GM04503 (cell line): ENCODE measurements at regions not wholly inside any gene's neighbourhood (a gene's known extent, or its start where the extent isn't known, plus 50 kb on each side); places are given as distances from the start of the nearest gene placed in this dataset.
A peak's percentile ranks its signal among the peaks of the same experiment; 100 is the strongest.

Experiments
- DNase-seq: peaks from one replicate; pipeline ENCODE4 v3.0.0-alpha.2; 2012; ENCODE audit warnings: low read depth

DNA sequence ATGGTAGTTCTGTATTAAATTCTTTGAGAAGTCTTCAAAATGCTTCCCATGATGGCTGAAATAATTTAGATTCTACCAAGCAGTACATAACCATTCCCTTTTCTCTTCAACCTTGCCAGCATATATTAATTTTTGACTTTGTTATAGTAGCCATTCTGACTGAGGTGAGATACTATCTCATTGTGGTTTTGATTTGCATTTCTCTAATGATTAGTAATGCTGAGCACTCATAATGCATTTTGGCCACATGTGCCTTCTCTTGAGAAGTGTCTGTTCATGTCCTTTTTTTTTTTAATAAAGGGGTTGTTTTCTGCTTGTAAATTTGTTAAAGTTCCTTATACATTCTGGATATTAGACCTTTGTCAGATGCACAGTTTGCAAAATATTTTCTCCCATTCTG is 173.9 kb downstream of the CALCRL start:
- DNase-seq = no peak

DNA sequence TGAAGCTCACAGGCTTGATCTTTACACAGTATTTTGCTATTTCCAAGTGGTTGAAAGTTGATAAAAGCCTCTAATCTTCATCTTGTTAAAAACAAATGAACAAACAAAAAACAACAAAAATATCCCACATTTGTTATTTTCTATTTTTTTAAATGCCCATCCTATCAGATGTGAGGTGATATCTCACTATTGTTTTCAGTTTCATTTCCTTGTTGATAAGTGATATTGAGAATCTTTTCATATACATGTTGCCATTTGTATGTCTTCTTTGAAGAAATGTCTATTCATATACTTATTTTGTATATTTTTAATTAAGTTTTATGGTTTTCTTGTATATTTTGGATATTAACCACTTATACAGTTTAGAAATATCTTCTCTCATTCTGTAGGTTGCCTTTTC is 175.8 kb downstream of the CALCRL start:
- no peak for DNase-seq

DNA sequence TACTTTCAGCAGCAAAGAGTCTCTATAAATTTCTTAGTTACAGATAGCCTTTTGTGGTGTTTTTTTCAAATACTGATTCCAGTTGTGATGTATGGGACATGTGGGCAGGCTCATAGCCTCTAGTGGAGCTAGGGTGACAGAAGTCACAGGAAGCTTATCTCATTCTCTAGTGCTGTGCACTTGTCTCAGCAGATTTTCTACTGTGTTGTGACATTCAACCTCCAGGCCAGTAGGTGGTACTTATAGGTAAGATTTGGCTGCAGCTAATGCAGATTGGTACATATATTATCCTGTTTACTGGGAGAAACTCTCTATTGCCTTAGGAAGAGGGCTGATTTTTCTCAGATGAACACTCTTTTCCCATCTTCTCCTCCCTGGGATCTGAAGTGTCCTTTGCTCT is 176.2 kb downstream of the CALCRL start:
- no peak for DNase-seq

DNA sequence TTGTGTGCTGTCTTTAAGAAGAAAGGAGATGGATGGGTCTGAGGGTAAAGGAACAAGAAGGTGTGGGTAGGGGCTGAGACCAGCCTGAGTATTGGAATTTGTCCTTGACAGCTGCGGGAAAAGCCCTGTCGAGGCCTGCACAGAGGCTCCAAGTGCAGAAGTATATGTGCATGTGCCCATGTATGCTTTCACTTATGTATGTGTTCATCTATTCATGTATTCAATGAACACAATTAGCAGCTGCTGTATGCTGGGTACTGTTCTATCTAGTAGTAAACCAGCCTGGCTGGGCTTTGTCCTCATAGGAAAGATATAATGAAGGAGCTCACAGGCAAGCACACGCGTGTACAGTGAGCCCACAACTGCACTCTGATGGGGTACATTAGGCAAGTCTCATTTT is 181.4 kb downstream of the CALCRL start:
- no peak for DNase-seq

DNA sequence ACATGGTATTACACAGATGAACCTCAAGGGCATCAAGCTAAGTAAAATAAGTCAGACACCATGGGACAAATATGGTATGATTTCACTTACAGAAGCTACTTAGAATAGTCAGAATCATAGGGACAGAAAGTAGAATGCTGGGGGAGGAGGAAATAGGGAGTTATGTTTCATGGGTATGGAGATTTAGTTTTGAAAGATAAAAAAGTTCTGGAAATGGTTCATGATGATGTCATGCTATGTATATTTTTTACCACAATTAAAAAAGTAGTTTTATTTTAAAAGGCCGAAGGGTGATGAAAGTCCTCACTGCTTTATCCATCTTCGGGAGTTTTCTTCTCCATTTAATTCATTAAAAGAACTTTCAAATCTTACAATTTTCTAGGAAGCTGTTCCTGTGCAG is 181.9 kb downstream of the CALCRL start:
- DNase-seq = no peak

DNA sequence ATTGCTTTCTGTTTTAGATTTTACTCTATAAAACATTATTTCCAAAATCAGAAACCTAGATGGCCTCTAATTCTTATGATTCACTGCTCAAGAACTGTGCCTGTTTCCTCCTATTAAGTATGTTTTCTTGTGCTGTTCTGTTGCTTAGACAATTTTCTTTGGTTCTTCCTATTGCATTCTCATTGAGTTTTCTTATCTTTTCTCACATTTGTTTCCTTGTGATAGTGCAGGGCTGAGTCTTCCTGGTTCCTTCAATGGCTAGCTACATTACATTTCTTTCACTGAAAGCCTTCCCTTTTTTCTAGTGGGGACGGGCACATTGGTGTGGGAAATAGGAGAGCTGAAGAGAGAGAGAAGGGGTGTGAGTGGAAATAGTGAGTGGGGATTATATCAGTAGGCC is 183.4 kb downstream of the CALCRL start:
- no peak for DNase-seq

DNA sequence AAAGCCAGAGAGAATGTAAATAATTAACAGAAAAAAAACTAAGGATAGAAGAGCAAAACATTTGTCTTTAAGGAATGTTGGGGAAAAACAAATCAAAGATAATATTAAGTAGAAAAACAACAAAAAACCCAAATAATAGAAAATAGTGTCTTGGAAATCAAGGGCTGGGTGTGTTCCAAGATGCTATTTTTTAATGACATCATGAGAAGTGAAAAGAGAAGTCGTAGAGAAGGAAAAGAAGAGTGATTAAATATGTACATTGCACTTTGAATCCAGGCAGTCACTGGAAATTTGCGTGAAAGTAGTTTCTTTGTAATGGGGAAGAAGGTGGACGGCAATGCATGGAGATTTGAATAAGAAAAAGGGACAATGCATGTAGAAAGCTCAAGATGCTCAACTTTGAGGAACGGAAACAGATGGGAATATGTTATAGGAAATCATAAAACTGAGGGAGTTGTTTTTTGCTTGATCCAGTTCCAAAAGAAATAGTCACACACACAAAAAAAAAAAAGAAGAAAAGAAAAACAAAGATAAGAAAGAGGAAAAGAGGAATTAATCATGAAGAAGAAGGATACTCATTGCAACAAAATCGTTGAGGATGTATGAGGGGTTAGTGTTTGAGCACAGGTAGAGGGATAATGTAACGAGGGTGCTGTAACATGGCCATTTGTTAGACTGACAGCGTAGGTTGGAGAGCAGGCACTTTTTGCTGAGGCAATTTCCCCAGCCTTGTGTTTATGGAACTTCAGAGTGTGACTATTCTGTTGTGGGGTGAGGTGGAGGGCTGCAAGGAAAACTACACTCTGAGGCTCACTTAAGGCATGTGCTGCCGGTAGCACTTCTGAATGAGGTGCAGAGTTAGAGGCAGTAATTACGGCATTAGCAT is 184.1 kb downstream of the CALCRL start:
- DNase-seq = no peak

DNA sequence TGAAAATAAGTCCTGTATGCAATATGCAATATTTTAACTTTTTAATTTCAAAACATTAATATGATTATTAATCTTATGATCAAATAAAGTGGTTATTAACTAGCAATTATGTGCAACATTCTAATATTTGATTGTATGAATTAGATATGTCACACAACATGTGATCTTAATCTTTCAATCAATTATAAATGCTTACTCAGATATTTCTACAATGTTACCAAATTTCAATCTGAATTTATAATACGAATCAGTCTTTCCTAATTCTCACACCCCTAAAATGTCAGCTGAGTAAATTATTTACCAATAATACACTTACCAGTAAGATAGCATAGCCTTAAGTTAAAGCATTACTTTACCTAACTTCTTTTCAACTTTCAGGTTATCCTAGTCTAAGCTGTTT is 186.3 kb downstream of the CALCRL start:
- DNase-seq = no peak

DNA sequence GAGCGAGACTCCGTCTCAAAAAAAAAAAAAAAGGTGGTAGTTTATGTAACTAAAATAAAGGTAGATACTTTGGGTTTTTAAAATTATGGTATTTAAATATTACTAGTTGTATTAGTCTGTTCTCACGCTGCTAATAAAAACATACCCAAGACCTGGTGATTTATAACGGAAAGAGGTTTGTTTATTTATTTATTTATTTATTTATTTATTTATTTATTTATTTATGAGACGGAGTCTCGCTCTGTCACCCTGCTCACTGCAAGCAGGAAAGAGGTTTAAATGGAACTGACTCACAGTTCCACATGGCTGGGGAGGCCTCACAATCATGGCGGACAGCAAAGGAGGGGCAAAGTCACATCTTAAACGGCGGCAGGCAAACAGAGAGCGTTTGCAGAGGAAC is 196.0 kb downstream of the CALCRL start:
- no peak for DNase-seq

DNA sequence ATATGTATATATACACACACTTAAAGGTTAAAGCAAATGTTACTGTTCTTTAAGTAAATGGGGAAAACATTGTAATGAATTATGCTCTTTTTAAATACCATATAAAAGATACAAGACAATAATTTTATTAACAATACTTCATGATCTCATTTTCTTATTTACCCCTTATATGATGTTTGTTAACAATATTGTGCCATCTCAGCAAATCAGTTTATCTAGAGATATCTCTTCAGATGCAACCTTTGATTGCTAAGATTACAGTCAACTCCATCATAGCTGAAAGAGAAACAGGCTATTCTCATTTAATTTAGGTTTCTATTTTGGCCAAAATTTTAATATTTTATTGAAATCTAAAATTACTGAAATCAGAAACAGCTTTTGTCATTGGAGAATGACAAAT is 197.9 kb downstream of the CALCRL start:
- no peak for DNase-seq

DNA sequence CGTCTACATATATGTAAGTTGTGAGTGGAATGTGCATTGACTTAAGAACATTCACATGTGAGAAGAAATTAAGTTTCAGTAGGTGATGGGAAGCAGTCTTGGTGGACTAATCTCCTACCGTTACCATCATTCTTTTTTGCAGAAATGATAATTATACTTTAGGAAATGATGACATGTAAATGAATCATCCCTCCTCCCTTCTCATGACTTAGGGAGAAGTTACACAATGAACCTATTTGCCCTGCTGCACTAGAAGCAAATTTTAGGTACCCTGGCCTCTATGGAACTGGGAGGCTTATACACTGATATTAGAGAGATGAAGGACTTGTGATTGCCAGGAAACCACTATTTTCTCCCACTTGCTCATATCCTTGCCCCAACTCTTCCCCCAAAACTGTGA is 214.2 kb downstream of the CALCRL start:
- DNase-seq = no peak

DNA sequence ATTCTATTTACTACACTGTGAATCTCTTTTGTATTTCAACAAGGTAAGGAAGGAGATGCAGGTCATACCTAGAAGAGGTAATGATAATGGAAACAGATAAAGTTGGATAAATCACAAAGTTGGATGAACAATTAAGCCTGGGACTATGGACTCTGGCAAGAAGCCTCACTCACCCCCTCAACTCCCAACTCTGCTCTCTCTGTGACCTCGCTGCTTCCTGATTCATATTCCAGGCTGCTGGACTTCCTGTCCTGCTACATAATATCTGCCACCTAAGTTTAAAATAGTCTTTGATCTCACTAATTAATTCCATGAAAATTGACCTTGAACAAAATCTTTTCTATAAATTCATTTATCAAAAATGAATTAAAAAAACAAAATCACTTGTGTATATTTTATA is 215.3 kb downstream of the CALCRL start:
- DNase-seq = no peak

DNA sequence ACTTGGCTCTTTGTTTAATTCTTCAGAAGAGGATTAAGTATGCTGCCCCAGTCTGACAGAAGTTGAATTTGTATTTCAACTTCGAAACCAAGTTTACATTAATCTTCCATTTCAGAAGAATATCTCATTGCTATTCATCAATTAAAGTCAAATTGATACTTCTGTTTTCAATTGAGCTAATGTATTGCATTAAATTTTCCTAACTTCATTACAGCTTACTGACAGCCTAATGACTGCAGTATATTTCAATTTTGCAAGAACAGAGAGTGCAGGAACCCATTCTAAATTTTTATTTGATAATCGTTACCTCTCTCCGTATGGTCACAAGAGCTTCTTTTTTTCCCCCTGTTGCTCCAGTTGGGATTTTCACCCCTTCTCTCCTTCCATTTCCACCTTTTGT is 218.0 kb downstream of the CALCRL start:
- DNase-seq = no peak

DNA sequence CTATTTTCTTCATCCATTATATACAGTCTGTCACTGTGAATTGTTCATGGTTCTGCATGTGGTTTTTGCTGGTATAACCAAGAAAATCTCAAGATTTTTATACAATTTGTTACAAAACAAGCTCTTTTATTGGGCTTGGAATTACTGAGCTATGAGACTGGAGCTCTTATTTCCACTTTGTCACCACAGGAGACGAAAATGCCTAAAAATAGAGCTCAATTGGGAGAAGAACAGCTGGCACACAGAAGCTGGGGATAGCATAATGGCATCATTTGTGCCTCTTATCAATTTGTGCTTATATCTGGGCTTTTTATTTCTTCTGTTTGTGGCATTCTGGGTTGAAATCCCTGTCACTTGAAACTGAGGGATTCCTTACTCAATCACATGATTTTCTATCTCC is 219.1 kb downstream of the CALCRL start:
- no peak for DNase-seq

DNA sequence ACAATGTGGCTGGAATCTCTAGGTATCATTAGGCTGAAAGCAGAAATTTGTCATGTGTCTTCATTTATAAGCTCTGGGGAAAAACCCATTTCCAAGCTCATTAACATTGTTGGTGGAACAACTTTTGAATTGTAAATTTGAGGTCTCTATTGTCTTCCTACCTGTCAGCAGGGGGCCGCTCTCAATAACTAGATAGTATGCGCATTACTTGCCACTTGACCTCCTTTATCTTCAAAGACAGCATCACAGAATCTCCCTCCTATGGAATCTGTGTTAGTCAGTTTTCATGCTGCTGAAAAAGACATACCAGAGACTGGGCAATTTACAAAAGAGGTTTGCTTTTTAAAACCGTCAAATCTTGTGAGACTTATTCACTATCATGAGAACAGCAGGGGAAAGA is 223.1 kb downstream of the CALCRL start:
- DNase-seq = no peak

DNA sequence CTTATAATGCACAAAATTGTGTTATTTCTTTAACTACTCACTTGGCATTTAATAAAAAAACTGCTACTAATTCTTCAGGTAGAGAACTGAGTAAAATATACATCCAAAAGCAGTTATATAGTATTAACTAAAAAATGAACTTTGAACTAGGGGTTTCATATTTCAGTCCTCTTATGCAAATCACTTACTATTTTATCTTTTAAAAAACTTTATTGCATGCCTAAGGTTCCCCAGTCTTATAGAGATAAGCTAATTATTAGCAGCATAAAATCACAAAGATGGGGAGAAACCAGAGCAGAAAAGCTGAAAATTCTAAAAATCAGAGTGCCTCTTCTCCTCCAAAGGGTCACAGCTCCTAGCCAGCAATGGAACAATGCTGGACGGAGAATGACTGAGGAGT is 228.0 kb downstream of the CALCRL start:
- no peak for DNase-seq

DNA sequence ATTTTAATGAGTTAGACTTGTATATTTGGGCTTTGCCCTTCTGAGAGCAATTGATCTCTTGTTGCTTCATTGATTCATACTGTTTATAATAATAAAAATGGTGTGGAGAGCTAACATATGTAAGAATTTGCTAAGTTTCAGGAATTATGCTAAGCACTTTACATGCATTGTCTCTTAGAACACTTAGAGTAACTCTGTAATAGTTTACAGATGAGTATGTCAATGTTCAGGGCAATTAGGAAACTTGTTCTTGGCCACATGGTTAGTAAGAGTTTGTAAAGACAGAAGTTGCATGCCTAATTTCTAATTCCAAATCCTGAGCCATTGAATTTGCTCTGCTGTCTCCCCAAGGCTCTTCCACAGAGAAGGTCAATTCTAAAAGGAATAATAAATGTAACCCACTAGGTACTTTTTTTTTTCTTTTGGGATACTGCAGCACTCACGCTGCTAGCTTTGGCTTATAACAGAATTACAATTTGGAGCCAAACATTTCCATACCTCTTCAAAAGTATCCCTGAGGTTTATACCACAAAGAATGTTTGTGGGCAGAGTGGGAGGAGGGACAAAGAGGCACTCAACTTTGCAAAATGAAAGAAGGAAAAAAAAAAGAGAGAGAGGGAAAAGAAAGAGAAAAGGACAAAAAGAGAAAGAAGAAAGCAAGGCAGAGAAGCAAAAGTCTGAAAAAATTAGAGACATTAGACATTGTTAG is 232.4 kb downstream of the CALCRL start:
- peak; percentile 13 for DNase-seq

DNA sequence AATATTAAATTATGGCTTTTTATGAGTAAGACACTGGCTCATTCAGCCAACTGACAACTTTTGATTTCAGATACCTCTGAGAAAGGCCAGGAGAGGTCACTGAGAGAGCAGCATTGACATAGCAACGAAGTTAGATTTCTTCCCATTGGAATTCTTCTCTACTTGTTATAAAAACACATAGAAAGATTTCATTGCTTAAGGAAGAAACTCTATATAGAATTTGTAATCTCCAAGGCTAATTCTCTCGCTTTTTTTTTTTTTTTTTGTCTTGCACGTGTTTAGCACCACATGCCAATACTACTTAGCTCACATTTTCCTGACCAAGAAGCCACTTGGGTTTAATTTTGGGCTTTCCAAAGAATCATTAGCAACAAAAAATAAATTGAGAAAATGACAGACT is 233.7 kb downstream of the CALCRL start:
- DNase-seq = no peak

DNA sequence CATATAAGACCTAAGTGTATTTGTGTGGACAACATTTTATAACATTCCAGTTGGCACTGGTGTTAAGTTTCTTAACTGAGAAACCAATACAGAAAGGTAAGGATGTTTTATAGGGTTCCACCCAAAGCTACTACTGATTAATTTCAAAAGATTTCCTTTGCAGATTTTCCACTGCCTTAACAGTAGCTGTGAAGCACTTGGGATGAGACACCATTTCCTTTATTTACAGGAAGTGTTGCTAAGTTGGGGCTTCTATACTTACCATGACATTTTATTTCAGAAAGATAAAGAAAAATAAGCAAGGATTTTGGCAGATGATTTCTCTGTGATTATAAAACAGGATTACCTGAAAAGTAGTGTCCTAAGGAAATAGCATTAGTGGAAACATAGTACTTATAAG is 234.3 kb downstream of the CALCRL start:
- no peak for DNase-seq

DNA sequence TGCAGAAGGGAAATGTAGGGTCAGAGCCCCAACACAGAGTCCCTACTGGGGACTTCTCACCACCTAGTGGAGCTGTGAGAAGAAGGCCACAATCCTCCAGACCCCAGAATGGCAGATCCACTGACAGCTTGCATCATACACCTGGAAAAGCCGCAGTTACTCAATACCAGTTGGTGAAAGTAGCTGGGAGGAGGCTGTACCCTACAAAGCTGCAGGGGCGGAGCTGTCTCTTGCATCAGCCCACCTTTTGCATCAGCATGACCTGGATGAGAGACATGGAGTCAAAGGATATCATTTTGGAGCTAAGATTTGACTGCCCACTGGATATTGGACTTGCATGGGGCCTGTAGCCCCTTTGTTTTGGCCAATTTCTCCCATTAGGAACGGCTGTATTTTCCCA is 237.3 kb downstream of the CALCRL start:
- no peak for DNase-seq

DNA sequence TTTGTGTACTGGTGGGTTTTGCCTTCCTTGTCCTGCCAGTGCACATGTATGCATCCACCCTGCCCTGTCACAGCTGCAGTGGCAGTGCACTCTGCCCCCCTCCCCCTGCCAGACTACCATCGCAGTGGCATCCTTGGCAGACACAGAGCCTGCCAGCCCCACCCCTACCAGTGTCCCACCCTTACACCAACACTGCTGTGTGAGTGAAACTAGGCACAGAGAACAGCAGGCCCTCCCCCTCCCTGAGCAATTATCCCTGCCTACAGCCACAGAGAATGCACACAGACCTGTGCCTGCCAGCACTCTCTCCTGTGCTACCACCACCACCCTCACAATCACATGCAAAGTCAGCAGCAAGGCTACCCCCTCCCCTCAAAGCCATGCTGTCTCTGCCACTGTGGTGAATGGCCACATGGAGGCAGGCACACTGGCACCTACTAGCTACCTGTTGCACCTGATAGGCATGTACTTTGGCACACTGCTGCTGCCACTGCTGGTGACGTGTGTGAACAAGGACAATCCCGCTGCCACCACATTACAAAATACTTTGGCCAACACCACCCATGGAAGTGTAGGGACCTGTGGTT is 239.8 kb downstream of the CALCRL start:
- DNase-seq = no peak

DNA sequence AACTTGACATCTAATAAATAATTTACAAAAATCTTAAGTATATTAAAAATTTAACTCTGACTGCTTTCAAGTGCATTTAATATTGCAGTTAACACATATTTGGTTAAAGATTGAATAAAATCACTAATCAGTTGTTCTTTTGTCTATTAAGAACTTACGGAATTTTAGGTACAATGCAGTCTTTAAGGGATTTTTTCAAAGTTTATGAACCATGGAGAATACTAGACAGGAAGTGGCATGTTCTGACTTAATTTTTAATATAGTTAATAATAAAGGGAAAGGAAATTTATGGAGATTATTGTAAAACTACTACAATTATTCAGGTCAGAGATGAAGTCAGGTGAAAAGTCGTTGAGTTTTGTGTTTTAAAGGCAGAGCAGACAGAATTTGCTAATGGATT is 240.9 kb downstream of the CALCRL start:
- DNase-seq = no peak

DNA sequence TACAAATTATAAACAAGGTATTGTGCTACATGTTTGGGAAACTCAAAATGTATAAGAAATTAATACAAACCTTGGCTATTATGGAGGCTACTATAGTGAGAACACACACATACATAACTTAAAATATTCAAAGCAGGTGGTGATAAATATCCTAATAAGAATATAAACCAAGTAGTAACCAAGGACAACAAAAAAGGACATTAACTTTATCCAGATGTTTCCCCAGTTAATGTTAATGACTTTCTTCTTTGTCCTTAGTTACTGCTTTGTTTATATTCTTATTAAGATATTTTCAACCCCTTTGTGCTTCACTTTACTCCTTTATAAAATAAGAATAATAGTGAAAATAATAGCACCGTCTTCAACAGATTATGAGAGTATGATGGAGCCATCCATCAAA is 241.6 kb downstream of the CALCRL start:
- no peak for DNase-seq
